ENCODE measurements at regions not wholly inside any gene's neighbourhood (a gene's known extent, or its start where the extent isn't known, plus 50 kb on each side); places are given as distances from the start of the nearest gene placed in this dataset.
A peak's percentile ranks its signal among the peaks of the same experiment; 100 is the strongest.
"Not testable (repeated sequence)": the region's sequence is repeated elsewhere in the genome, so short reads cannot be mapped to it uniquely, and the experiment has no call there.

DNA sequence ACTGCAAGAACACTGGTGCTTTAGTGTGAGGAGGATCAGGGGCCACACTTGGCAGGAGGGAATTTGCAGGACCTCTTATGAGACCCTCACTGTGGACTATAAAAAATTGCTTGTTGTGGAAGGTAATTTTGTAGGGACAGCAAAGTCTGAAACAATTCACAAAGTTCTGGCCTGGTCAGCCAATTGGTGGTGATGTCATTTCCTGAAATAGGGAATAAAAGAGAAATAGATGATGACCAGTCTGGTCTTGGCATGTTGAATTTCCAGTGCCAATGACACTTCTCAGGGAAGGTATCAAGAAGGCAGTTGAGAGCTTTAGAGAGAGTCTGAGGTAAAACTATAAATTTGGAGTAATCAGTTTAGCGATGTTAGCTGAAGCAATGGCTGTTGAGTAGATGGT lies 129.3 kb upstream of the LMNTD1 start:
- no peak for DNase-seq (ENCODE audit: insufficient read length, low spot score)
- FAIRE-seq = no peak

DNA sequence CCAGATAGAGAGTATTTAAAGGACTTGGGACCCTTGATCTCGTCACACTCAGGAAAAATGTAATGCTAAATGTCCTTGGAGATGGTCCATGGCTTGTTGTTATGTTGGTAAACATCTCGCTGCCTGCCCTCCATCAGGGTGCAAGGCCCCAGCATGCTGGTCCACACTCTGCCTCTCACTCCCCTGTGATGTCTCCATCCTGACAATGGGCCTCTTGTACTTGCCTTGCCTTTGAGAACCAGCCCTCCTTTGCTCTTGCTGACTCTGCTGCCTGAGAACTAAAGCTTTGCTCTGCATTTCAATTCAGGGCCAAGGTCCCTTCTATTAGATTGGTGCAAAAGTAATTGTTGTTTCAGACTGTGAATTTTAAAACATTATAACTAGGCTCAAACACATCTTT lies 131.0 kb upstream of the LMNTD1 start:
- DNase-seq (ENCODE audit: insufficient read length, low spot score) = no peak

DNA sequence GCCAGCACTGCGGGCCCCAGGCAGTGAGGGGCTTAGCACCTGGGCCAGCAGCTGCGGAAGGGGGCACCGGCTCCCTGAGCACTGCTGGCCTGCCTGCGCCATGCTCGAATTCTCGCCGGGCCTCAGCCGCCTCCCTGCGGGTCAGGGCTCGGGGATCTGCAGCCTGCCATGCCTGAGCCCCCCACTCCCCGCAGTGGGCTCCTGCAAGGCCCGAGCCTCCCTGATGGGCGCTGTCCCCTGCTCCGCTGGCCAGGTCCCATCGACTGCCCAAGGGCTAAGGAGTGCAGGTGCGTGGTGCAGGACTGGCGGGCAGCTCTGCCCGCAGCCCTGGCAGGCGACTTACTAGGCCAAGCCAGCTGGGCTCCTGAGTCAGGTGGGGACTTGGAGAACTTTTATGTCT lies 133.3 kb upstream of the LMNTD1 start:
- FAIRE-seq (no peak), DNase-seq (ENCODE audit: insufficient read length, low spot score) (no peak)

More for the DNA sequence above, 131.0 kb upstream of the LMNTD1 start:
- no peak for FAIRE-seq

DNA sequence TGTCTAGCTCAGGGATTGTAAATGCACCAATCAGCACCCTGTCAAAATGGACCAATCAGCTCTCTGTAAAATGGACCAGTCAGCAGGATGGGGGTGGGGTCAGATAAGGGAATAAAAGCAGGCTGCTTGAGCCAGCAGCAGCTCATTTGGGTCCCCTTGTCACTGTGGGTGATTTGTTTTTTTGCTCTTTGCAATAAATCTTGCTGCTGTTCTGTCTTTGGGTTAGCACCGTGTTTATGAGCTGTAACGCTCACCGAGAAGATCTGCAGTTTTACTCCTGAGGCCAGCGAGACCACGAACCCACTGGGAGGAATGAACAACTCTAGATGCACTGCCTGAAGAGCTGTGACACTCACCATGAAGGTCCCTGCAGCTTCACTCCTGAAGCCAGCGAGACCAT lies 134.1 kb upstream of the LMNTD1 start:
- DNase-seq (ENCODE audit: insufficient read length, low spot score) = no peak

DNA sequence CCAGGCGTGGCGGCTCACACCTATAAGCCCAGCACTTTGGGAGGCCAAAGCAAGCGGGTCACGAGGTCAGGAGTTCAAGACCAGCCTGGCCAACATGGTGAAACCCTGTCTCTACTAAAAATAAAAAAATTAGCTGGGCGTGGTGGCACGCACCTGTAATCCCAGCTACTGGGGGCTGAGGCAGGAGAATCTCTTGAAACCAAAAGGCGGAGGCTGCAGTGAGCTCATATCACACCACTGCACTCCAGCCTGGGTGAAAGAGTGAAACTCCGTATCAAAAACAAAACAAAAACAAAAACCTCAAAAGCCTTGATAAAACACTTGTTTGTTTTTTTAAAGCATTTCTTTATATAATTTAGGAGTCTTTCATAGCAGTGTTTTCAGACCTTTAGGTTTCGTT lies 135.8 kb upstream of the LMNTD1 start:
- DNase-seq (ENCODE audit: insufficient read length, low spot score); FAIRE-seq: not testable (repeated sequence)

More for the DNA sequence above, 134.1 kb upstream of the LMNTD1 start:
- no peak for FAIRE-seq

DNA sequence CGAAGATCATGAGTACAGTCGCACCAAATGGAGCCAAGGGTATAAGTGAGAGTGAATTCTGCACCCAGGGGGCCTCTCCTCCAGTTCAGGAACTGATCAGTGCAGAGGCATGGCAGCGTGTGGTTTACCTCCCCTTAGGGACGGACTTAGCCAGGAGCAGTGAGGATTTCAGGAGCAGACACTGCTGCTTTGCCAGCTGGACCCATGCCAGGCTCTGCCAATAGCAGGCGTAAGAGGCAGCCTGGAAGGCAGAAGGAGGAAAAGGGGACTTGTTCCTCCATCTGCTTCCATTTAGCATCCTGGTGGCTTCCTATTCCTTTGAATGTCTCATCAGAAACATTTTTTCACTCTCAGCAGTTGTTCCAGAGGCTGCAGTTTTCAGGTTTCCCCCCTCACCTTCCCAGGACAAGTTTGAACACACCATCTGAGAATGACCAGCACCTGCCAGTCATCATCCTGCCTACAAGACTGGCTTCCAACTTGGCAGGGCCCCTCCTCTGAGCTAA lies 137.0 kb upstream of the LMNTD1 start:
- DNase-seq (ENCODE audit: insufficient read length, low spot score) = no peak
- FAIRE-seq = no peak

DNA sequence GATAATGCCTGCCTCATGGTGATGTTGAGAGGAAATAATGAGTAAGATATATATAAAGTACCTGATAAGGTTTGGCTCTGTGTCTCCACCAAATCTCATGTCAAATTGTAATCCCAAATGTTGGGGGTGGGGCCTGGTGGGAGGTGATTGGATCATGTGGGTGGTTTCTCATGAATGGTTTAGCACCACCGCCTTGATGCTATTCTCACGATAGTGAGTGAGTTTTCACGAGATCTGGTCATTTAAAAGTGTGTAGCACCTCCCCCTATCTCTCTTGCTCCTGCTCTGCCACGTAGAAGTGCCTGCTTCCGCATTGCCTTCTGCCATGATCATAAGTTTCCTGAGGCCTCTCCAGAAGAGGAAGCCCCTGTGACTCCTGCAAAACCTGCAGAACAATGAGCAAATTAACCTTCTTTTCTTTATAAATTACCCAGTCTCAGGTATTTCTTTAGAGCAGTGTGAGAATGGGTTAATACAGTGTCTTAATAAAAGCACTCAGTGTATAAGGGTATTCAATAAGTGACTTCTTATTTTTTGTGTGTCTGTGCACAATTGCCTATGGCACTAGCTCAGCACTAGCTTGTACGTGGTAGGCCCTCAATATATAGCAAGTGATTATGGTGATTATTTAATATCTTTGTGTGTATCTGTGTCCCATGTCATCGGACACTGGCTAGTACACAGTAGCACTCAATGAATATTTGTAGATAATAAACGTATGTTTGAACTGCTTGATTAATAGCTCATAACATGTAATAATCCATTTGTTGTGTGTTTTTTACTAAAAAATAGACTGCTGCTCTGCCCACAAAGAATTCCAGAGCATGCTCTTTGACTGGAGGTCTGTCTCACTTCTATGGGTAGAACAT lies 138.1 kb upstream of the LMNTD1 start:
- no peak for FAIRE-seq
- no peak for DNase-seq (ENCODE audit: insufficient read length, low spot score)

DNA sequence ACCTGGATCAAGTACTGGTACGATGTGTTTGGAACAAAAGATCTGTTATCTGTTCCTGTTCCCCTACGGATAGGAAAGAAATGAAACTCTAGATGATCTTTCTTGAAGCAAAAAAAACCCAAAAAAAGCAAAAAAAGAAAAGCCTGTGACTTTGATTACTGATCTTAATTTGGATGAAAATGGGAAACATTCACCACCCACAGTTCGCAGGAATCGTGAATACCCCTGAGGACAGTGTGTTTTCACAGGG lies 138.7 kb upstream of the LMNTD1 start:
- no peak for FAIRE-seq
- DNase-seq (ENCODE audit: insufficient read length, low spot score) = no peak

DNA sequence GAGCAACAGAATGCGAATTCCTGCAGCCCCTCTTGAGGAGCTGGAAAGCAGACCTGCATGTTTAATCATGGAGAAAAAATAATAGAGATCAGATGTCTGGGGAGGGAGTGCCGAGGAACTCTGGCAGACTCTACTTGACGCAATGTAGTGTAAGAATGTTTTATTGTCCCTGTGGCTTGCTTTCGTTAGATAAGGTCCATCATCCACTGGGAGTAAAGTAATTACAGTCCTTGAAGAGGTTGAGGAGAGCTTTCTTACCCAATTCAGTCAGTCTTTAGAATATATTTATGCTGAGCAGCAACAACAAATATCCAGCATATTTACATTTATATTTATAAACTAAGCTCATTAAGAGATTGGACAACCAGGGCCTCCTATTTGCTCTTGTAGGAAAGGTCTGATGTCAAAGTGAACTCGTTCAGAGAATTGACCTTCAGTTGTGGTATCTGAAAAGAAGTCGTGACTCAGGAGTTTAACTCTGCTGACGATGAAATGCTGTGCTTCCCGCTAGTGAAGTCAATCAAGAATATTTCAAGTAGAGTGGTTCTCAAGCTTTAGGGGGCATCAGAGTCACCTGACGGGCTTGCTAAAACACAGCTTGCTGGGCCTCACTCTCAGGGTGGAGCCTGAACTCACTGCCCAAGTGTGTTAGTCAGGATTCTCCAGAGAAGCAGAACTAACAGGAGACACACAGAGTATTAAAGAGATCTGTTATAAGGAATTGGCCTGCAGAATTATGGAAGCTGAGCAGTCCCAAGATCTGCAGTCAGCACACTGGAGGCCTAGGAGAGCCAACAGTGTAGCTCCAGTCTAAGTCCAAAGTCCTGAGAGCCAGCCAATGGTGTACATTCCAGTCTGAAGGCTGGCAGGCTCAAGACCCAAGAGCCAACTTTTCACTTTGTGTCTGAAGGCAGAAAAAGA lies 139.3 kb upstream of the LMNTD1 start:
- DNase-seq (ENCODE audit: insufficient read length, low spot score) (no peak), FAIRE-seq (no peak)

DNA sequence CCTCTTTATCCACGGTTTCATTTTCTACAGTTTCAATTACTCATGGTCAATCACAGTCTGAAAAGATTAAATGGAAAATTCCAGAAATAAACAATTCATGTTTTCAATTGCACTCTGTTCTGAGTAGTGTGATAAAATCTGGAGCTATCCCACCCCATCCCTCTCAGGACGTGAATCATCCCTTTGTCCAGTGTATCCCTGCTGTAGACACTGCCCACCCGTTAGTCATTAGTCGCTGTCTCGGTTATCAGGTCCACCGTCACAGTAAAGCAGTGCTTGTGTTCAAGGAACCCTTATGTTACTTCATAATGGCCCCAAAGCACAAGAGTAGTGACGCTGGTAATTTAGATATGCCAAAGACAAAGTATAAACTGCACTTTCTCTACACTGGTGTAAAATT lies 141.0 kb upstream of the LMNTD1 start:
- DNase-seq (ENCODE audit: insufficient read length, low spot score) (no peak), FAIRE-seq (no peak)

DNA sequence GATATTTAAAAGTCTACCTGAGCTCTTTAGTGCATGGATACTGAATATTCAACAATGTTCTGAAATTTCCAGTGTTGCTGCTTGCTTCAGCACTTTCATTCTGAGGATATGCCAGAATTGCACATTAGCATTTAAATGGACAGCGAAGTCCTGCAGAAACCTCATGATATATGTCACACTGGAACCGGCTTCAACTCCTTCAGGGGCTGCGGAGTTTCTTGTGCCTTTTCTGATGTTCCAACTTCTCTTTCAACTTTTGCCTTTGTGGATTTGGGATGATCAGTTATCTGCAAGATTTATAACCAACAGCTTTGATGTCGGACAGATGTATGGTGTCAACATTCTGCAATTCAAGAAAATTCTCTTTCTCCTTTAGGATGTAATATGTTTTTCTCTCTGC lies 142.5 kb upstream of the LMNTD1 start:
- FAIRE-seq = no peak
- DNase-seq (ENCODE audit: insufficient read length, low spot score) = no peak

DNA sequence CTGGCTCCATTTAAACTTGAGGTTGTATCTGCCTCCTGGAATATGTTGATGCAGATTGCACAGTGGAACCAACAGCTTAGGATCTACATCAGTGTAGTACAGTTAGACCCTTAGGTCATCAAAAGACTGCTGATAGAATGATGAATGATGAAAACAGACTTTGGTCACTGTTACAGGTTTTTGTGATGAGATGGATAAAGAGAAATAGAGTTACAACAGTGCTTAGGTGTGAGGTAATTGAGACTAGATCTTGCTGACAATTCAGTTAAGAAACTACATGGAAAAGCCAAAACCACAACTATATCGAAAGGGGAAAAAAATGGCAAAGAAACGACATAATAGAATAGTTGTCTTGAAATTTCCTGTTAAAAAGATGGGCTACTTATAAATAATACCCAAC lies 145.7 kb upstream of the LMNTD1 start:
- DNase-seq (ENCODE audit: insufficient read length, low spot score) (no peak), FAIRE-seq (no peak)

DNA sequence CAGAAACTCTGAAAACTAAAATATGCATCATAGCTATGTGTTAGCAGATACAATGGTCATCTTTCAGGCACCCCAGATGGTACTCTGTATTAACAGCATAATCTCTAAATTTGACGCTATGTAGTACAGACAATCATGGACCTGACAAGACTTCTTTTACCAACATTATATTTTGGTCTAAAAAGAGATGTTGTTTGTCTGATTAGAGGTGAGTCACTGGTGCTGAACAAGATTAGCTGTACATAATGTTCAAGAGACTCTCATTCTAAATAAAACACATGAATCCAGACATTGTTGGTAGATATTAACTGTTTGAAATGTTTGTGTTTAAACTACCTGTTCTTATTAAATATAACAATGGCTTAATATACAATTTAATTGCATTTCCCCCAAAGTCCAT lies 146.4 kb upstream of the LMNTD1 start:
- DNase-seq (ENCODE audit: insufficient read length, low spot score) = no peak
- no peak for FAIRE-seq

DNA sequence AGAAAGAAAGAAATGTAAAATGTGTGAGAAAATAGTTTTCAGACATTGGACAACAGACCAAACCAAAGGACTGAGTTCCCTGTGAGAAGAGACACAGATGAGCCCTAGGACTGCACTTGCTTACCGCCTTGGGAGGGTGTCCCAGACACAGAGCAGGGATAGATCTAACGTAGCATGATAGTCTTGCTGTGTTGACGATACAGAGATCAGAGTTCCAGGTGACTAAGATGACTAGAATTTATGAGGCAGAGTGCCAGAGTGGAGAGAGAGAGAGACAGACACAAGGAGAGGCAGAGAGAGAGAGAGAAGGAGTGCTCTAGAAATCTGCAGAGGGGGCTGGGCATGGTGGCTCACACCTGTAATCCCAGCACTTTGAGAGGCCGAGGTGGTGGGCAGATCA lies 148.2 kb upstream of the LMNTD1 start:
- DNase-seq (ENCODE audit: insufficient read length, low spot score) = no peak
- no peak for FAIRE-seq

DNA sequence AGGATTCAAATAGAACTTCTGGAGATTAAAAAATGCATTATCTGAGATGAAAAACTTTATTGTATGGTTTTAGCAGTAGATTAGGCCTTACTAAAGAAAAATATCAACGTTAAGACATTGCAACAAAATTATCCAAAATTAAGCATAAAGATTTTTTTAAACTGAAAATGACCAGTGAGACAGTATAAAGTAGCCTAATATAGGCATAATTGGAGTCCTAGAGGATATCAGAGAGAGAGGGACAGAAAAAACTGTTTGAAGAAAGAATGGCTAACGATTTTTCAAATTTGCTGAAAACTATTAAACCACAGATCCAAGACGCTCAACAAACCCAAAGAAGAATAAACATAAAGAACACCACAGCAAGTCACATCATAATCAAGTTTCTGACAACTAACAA lies 149.5 kb upstream of the LMNTD1 start:
- DNase-seq (ENCODE audit: insufficient read length, low spot score) (no peak), FAIRE-seq (no peak)

DNA sequence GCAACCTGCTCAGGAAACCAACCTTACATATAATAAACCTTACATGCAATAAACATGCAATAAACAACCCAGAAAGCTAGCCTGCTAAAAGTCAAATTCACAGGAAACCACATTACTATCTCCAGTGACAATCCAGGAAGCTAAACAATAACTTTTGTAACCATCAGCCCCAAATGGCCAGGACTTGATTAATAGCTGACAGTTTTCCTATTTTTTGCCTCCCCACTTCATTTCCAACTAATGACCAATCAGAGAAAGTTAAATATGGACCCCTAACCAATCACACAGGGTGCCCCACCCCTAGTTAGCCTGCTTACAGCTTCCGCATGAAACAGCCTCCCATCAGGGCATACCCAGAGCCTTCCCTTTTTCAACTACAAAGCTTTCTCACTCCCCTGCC lies 152.2 kb upstream of the LMNTD1 start:
- no peak for DNase-seq (ENCODE audit: insufficient read length, low spot score)
- no peak for FAIRE-seq

DNA sequence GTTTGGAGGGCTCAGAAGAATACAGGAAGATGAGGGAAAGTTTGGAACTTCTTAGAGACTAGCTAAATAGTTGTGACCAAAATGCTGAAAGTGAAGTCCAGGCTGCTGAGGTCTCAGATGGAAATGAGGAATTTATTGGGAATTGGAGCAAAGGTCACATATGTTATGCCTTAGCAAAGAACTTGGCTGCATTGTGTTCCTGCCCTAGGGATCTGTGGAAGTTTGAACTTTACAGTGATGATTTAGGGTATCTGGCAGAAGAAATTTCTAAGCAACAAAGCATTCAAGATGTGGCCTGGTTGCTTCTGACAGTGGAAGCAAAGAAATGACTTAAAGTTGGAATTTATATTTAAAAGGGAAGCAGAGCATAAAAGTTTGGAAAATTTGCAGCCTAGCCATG lies 153.6 kb upstream of the LMNTD1 start:
- DNase-seq (ENCODE audit: insufficient read length, low spot score); FAIRE-seq: not testable (repeated sequence)

DNA sequence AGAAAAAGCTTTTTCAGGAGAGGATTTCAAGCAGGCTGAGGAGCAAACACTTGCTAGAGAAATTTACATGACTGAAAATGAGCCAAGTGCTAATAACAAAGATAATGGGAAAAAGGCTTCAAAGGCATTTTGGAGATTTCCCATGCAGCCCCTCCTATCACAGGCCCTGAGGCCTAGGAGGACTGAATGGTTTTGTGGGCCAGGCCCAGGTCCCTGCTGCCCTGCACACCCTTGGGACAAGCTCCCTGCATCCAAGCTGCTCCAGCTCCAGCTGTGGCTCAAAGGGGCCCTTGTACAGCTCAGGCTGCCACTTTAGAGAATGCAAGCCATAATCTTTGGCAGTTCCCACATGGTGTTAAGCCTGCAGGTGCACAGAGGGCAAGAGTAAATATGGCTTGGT lies 154.0 kb upstream of the LMNTD1 start:
- FAIRE-seq = no peak
- no peak for DNase-seq (ENCODE audit: insufficient read length, low spot score)

DNA sequence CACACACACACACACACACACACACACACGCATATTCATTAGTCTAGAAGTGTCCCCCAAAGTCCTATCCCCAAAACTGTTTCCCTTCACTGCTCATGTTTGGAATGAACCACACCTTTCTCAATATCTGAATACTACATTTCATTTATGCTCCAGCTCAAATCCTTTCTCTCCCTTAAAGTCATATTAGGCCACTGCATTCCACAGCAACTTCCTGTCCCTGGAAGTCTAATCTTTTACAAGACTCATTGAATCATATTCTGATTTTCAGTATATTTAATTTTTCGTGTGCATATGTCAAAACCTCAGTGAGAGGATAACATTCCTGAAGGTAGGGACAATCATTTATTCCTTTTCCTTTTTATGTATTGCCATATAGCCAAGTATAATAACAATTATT lies 155.6 kb upstream of the LMNTD1 start:
- DNase-seq (ENCODE audit: insufficient read length, low spot score) (no peak), FAIRE-seq (no peak)

DNA sequence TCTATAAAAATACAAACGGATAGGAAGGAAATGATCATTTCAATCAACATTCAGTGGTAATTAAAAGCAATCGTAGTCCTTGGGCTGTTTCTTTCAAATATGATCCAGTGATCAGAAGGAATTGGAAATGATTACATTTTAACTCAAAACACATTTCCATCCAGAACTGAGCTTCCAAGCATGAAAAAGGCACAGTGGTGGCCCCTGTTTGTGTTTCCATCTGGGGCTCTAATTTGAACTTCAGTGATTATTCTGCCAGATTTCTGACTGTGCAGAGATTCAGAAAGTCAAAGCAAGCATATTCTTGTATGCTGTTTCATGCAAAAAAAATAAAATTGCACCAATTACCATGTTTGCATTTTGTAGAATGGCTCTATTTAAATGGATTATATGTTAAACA lies 157.0 kb upstream of the LMNTD1 start:
- no peak for DNase-seq (ENCODE audit: insufficient read length, low spot score)
- FAIRE-seq = no peak

DNA sequence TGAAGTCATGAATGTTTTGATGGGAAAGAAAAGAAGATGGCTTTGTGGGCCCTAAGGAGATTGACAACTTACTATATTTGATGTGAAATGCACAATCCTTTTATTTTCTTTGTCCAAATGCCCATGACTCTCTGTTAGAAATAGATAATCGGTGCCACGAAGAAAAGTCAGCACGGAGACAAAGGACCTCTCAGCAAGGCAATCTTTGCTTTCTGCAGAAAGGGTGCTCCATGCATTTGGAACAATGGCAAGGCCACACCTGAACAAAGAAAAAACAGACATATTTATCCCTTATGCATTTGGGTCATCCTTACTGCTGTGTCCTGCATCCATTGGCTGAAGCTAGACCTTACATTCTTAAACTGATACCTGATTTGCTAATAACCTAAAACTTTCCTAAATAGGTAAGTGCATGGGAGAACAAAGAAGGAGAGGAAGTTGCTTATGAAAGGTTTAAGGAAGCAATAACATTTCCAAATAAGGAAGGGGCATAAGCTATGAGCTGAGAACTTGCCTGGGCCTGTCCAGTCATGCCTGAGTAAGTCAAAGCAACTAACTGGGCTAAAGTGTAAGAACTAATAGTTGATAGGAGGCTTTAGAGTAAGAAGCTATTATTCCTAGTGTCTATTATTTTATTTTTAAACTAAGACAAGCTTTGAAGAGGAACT lies 158.0 kb upstream of the LMNTD1 start:
- DNase-seq (ENCODE audit: insufficient read length, low spot score) = not testable (repeated sequence)
- FAIRE-seq = peak; percentile 31
